Hematopoietic multipotent progenitor cell treated with erythropoietin and hydrocortisone succinate and interleukin-3 and kit ligand, for 8 days (in vitro differentiated cells): ENCODE measurements at regions not wholly inside any gene's neighbourhood (a gene's known extent, or its start where the extent isn't known, plus 50 kb on each side); places are given as distances from the start of the nearest gene placed in this dataset.
"Not testable (repeated sequence)": the region's sequence is repeated elsewhere in the genome, so short reads cannot be mapped to it uniquely, and the experiment has no call there.

Experiments used
- DNase-seq: peaks from one replicate; pipeline ENCODE4 v3.0.0-alpha.2; 2015

DNA sequence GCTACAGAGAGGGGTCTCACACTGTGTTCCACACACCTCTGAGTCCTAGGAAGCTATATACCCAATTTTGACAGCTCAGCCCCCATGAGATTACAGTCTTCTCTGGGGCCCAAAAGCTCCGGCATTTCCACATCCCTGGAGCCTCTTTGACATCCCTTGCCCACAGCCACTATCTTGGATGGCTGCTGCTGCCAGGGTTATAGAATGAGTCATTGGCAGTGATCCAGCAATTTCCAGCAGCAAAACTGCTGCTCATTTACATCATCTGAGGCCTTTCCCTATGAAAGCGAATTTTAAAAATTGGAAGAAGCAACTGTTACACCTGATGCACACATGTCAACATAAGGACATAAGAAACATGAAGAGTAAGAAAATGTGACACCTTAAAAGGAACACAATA lies 590.7 kb downstream of the MEI4 start:
- DNase-seq: no peak

DNA sequence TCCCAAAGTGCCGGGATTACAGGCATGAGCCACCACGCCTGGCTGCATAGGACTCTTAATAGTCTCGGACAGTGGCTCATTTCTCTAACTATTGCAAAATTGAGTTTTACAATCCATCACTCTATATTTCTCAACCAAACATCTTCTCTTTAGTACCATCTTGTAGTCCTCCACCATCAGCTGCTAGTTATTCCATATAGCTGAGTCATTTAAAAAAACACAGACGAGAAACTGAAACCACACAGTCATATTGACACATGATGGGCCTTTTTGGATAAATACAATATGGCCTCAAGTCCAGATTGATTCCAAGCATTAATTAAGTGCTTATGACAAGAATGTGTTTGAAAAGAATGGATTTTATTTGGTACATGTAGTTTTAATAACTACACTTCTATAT lies 599.1 kb downstream of the MEI4 start:
- DNase-seq: no peak

DNA sequence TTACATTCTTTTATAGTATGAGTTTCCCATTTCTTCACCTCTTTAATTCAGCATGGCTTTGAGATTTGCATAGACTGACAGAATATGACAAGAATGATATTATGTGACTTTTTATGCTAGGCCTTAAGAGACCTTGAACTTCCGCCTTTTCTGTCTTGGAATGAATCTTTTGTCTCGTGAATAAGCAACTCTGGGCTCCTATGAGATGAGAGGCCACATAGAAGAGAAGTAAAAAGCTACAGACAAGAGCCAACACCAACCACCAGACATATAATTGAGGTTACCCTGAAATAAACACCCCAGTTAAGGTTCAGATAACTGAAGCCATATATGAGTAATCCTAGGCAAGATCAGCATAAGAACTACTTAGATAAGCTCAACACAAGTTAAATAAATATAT lies 600.8 kb downstream of the MEI4 start:
- no peak for DNase-seq

DNA sequence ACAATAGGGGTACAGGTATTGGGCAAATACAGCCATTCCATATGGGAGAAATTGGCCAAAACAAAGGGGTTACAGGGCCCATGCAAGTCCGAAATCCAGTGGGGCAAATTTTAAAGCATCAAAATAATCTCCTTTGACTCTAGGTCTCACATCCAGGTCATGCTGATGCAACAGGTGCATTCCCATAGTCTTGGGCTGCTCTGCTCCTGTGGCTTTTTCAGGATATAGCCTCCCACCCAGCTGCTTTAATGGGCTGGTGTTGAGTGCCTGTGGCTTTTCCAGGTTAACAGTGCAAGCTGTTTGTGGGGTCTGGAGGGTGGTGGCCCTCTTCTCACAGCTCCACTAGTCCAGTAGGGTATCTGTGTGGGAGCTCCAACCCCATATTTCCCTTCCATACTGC lies 607.1 kb downstream of the MEI4 start:
- no peak for DNase-seq

DNA sequence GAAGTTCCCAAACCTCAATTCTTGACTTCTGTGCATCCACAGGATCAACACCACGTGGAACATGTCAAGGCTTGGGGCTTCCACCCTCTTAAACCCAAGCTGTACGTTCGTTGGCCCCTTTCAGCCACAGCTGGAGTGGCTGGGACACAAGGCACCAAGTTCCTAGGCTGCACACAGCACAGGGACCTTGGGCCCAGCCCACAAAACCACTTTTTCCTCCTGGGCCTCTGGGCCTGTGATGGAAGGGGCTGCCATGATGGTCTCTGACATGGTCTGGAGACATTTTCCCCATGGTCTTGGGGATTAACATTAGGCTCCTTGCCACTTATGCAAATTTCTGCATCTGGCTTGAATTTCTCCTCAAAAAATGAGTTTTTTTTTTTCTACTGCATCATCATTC lies 606.9 kb upstream of the IRAK1BP1 start:
- DNase-seq: not testable (repeated sequence)

DNA sequence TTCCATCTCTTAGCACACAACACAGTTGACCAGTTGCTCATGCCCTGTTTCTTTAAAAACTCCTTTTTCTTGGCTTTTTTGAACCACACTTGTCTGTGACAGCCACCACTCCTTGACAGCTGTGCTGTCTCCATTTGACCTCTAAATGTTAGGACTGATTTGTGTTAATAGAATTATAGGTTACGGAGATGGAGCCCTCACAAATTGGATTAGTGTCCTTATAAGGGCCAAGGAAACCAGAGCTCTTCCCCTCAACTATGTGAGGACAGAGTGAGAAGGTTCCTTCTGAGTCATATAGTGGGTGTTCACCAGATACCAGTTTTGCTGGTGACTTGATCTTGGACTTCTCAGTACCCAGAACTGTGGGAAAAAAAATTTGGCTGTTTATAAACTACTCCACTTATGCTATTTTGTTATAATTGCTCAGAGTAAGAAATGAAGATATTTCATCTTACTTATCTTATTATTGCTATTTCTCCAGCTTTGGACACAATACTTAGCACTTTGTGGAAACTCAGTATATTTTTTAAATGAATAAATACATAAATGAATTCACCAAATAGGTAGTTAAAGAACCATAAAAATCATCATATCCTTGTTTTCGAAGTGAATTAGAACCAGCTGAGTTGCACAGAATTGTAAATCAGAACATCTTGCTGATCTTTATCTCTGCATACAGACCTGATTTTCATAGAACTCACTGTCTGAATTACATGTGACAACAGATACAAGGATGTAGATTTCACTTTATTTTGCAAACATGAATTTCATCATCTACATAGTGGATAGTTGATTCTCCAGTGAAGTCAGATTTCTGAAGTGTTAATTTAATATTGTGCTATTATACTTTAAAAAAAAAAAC lies 598.5 kb upstream of the IRAK1BP1 start:
- no peak for DNase-seq

DNA sequence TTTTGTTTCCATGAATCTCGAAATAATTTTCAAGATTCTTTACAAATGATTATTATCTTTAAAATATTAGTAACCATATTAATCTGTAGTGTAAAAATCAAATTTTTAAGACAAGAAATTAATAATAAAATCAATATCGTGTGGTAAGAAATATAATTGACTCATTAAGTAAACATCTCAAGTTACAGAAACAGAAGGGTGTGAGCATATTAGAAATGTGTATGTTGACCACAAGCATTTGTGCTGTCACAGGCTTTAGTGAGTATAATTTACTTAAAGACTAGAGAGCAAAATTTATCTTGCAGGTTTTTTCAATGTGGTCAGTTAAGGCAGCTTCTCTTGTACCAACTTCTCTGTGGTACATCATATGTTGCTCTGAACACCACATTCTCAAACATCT lies 566.5 kb upstream of the IRAK1BP1 start:
- no peak for DNase-seq

DNA sequence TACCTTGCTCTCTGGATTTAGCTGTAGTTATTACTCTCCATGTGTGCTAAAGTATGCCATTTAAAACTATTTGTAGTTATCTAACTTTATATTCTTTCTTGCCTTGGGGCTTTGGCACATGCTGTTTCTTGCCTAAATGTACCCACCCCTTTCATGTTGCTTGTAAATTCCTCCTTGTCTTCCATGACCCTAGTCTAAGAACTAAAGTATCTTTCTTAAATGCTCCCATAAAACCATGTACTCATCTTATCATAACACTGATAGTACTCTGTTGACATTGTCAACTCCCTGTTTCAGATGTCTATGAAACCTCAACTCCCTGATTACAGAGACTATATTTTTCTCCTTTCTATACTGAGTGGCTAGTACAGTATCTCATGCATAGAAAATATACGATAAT lies 564.9 kb upstream of the IRAK1BP1 start:
- no peak for DNase-seq

DNA sequence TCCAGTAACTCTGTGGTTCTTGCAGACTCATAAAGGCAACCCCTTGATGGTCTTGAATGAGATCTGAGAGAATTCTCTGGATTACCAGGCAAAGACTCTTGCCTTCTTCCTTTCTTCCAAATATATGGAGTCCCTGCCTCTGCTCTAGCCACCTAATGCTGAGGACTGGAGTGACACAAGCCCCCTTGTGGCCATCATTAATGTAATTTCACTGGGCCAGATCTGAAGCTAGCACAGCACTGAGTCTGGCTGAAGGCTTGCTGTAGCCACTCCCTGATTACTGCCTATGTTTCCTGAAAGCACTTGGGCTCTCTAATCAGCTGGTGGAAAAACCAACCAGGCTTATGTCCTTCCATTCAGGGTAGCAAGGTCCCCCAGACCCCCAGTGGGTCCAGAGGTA lies 559.3 kb upstream of the IRAK1BP1 start:
- no peak for DNase-seq

DNA sequence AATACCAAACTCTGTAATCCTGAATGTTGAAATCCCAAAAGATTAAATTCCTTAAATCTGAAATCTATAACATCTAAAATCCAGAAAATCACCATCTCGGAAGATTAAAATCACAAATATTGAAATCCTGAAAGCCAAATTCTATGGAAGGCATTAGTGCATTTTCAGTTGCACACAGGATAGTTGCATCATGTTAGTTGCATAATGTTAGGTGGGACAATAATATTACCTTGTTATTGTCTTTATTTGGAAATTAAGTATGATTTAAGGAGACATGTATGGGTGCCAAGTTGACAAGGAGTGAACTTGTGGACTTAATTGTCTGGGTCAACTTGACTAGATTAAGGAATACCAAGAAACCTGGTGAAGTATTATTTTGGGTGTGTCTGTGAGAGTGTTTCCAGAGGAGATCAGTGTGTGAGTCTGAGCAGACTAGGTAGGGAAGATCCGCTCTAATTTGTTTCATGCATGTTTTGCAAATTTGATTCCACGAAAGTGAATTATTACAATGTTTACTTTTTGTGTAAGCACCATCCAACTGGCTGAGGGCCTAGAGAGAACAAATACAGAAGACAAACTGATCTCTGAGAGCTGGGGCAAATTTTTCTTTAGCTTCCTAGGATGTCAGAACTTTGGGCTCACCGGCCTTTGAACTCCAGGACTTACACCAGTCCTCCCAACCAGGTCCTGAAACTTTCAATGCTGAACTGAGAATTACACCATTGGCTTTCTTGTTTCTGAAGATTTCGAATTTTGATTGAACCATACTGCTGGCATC lies 545.1 kb upstream of the IRAK1BP1 start:
- no peak for DNase-seq

DNA sequence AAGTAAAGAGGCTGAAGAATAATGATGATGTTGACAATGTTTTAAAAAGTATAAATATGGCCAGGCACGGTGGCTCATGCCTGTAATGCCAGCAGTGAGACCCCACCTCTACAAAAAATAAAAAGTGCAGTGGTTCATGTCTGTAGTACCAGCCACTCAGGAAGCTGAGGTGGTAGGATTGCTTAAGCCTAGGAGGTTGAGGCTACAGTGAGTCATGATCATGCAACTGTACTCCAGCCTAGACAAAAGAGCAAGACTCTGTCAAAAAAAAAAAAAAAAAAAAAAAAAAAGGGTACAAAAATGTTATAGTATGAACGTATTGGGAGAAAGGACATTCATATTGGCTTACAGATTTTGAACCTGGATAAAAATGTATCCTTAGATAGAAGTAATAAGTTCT lies 543.1 kb upstream of the IRAK1BP1 start:
- DNase-seq: no peak

DNA sequence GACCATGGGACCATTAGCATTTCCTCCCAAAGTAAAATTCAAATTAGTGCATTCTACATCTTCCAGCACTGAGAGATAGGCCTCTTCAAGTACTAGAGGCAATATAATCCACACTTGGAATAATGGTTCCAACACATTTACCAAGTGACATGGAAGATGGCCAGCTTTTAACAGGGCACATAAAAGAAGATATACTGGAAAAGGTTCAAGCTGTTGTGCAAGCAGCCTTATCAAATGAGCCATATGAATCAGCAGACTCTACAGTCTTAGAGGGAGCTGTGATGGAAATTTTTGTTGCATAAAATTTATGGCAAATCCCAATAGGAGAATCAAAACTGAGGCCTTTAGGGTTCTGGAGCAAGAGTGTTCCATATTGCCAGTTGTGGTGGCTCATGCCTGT lies 526.6 kb upstream of the IRAK1BP1 start:
- no peak for DNase-seq

DNA sequence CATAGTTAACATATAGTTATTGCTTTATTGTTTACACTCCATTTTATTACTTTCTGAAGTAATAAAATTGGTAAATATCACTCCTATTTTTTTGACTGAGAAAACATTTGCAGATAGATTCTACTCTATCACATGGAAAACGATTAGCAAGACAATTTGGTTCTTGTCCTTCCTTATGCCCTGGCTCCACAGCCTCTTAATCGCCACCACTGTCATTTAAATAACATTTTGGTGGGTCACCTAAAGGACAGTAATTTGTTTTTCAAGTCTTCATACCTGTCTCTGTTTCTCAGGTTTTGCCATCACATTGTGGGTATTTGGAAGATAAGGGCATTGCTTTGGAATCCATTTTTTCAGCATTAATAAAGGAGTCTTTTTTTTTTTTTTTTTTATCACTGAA lies 521.5 kb upstream of the IRAK1BP1 start:
- DNase-seq: no peak

DNA sequence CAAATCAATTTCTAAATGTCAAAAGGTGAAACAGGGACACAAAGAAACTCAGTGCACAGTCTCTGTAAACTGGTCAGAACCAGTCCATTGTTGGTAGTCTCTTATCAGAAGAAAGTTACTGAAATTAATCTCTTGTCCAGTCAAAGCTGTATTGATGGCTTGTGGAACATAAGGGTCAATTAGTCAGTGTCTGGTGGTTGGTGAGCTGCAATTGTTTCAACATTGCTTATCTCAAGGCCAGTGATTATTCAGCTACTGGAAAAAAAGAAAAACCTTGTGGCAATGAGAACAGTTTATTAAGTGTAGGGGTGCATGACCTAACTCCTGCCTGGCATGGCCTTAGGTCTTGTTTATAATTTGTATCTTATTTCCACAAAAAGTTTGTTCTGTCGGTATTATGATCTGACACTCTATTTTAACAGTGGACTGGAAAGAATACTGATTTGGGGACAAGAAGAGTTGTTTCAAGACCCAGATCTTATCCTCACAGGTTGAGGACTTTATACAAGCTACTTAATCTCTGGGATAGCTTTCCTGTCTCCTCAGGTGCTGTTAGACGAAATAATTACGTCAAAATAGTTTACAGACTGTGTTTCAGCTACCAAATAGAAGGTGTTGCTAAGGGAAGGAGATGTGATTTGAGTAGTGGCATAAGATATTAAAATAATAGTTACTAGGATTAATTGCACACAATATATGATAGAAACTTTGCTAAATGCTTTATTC lies 520.0 kb upstream of the IRAK1BP1 start:
- DNase-seq: no peak

DNA sequence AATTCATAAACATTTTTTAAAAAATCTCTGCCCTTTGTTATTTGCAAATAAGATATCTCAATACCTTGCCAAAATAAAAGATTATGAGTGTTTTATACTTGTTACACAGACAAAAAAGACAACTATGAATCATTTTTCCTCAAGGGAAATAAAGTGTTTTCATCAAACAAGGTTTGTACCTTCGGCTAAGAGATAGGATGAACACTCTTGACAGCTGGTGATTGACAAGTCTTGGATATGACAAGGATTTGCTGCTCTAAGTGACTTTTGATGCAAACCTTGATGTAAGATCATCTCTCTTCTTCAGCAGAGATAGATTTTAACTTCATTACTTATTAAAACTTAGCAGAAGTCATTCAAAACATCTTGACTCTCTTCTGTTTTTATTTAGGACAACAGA lies 514.3 kb upstream of the IRAK1BP1 start:
- DNase-seq: no peak

DNA sequence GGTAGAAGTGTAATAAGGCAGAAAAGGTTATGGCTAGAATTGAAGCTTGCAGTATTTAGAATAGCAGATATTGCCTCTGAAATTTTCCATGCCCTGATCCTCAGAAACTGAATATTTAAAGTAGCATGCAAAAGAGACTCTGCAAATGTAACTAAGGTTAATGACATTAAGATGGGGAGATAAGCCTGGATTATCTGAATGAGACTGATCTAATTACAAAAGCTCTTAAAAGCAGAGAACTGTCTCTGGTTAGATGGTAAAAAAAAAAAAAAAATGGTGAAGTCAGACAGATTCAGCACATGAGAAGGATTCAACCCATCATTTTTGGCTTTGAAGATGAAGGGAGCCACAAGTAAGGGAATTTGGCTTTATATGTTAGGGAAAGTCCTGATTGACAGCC lies 503.7 kb upstream of the IRAK1BP1 start:
- no peak for DNase-seq

DNA sequence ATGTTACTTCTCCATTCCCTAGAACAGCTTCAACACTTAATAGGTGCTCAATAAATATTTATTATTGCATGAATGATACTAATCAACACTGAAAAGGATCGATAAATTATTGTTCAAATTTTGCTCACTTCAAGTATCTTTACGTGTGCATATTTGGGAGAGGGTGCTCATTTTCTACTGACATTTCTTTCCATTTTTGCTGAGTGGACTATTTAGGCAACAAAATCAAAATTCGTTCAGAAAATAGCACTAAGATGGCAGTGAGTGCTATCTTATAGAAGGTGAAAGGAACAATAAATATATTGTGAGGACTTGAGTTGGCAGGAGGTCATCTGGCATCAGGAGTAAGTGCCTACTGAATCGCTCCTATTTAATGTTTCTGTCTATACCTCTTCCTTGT lies 501.9 kb upstream of the IRAK1BP1 start:
- DNase-seq: no peak

DNA sequence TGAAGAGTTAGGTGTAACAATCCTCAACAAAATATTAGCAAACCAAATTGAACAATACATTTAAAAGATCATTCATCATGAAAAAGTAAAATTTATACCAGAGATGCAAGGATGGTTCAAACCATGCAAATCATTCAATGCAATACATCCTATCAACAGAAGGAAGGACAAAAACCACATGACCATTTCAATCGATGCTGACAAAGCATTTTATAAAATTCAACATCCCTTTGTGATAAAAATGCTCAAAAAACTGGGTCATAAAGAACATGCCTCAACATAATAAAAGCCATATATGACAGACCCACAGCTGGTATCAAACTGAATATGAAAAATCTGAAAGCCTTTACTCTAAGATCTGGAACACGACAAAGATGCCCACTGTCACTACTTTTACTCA lies 490.3 kb upstream of the IRAK1BP1 start:
- DNase-seq: no peak

DNA sequence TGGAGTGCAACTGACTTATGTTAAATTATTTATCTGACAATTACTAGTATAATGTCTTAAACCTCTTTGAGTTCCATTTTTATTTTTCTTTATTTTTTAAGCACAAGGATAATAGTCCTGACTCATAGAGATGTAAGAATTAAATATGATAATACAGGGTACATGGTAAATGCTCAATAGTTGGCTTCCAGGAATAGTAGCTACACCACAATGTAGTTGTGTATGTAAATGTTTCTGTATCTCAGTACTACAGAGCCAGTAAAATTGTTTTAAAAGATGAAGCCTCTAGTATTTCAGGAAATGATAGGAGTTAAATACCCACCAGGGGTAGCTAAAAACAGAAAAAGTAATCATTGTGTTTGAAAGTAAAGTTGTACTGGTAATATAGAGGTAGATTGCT lies 487.4 kb upstream of the IRAK1BP1 start:
- no peak for DNase-seq

DNA sequence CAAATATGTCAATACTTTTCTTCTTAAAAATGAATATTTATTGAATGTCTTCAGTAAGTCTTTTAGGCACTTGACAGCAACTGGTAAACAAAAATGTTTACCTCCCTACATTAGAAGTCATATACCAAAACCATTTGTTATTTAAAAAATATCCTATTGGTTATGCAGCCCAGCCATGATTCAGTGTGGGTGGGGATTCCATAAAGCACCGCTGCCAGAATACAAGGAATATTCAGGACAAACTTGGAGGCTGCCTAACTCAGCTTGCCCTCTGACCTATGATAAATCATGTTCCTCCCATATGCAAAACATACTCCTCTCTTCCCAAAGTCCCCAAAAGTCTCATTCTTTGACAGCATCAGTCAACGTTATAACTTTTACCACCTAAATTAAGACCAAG lies 486.8 kb upstream of the IRAK1BP1 start:
- DNase-seq: no peak

DNA sequence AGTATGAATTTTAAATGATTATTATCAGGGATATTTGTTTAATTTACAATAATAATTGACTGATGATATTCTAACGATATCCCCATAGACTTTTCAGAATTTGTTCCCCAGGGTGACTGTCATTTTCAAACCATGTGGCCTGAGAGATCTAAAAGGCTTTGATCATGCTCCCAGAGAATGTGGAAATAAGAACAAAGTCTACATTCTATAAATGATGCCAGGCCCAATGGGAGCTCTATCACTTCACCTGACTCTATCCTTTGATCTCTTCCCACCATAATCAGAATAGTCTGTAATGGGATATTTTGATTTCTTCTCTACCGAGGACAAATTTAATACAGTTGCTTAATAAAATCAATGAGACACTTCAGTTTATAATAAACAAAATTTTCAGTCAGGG lies 483.4 kb upstream of the IRAK1BP1 start:
- DNase-seq: no peak

DNA sequence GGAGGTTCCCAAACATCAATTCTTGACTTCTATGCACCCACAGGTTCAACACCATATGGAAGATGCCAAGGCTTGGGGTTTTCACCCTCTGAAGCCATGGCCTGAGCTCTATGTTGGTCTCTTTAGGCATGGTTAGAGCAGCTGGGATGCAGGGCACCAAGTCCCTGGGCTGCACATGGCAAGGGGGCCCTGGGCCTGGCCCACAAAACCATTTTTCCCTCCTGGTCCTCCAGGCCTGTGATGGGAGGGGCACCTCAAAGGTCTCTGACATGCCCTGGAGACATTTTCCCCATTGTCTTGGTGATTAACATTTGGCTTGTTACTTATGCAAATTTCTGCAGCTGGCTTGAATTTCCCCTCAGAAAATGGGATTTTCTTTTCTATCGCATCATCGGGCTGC lies 480.5 kb upstream of the IRAK1BP1 start:
- not testable (repeated sequence) for DNase-seq

DNA sequence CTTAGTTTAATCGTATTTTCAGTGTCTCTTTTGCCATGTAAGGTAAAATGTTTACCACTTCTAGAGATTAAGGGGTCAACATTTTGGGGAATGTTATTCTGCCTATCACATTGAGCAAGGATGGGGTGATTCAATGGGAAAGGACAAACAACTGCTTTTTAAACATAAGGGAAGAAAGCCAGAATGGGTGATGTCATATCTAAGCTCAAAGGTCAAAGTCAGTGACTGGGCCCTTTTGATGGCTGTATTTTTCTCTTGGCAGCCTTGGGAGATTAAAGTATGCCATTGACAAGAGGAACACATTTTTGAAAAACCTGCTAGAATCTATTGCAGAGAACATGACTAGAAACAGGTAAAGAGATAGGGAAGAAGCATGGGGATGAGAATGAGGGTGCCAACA lies 477.3 kb upstream of the IRAK1BP1 start:
- DNase-seq: no peak

DNA sequence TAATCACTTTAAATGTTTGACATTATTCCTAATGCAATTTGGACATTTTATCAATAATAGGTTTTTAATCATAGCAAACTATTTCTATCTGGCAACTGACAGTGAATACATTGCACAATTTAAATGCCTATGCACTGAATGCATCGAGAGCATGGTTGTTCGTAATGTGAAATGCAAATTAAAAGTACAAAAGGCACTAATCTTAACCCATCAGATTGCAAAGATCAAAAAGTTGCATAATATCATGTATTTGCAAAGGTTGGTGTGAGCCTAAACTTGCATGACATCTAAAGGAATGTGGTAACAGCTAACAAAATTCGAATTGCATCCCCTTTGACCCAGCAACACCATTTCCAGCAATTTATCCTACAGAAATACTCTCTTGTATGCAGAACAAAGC lies 469.9 kb upstream of the IRAK1BP1 start:
- DNase-seq: no peak
